ENCODE measurements at regions not wholly inside any gene's neighbourhood (a gene's known extent, or its start where the extent isn't known, plus 50 kb on each side); places are given as distances from the start of the nearest gene placed in this dataset.

DNA sequence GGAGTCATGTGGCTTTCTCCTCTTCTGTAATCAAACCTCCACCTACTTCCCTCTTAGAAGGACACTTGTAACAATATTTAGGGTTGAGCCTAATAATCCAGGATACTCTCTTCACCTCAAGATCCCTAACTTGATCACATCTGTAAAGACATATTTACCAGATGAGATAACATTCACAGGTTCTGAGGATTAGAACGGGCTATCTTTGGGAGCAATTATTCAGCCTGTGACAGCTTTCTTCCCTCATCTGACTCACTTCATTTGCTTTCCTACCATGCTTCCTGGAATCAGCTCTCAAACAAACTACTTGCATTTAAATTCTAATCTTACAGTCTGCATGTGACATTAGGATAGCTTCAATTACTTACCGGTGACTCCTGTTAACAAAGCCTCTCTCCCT lies 133.5 kb upstream of the NDST3 start:
- H4K20me1 ChIP-seq (replicated peaks; ENCODE audit: control insufficient read depth, extremely low read depth, insufficient read depth, low read length): no peaks in the 10 kb centered on the region
- H2AFZ ChIP-seq (ENCODE audit: low read depth, low read length): no peak overlapping the region
- dilution Hi-C loops (cut with MboI; ENCODE audit: extremely low pct_ligation_motif_present, low sequenced_read_pairs): no loop called here
- no peaks in the 10 kb centered on the region for H3K79me2 ChIP-seq (ENCODE audit: control insufficient read depth, insufficient read depth, low read length)
- H3K9ac ChIP-seq (replicated peaks; ENCODE audit: extremely low read depth, insufficient read depth, low read length): no peak overlapping the region
- TF ChIP-seq MYC (IDR thresholded peaks at IDR 0.05; ENCODE audit: low read depth, low read length) (no peak), EZH2 (IDR thresholded peaks at IDR 0.05; ENCODE audit: borderline replicate concordance, low read depth, low read length, severe bottlenecking) (no peak), CTCF (IDR thresholded peaks at IDR 0.05; ENCODE audit: extremely low read depth in 1 of 2, insufficient read depth in 1 of 2, low read depth in 1 of 2, low read length in 2 of 2) (no peak), GATA2 (IDR thresholded peaks at IDR 0.05; ENCODE audit: insufficient read depth, insufficient read length, low read depth, low read length) (no peak), FOS (IDR thresholded peaks at IDR 0.05; ENCODE audit: borderline replicate concordance, insufficient read depth, low read length) (no peak), POLR2AphosphoS5 (IDR thresholded peaks at IDR 0.05; ENCODE audit: insufficient read depth, low read depth, low read length) (no peak), JUN (IDR thresholded peaks at IDR 0.05; ENCODE audit: borderline replicate concordance, insufficient read depth, insufficient read length, low read depth) (no peak), POLR2A (IDR thresholded peaks at IDR 0.05; ENCODE audit: low read depth, low read length) (no peak)
- TF ChIP-seq, protein P1, sequence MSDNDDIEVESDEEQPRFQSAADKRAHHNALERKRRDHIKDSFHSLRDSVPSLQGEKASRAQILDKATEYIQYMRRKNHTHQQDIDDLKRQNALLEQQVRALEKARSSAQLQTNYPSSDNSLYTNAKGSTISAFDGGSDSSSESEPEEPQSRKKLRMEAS (IDR thresholded peaks at IDR 0.05; ENCODE audit: insufficient read depth, insufficient read length): no peak
- intact Hi-C loops (cut with micrococcal nuclease): no loop called here
- no peak overlapping the region for H3K4me2 ChIP-seq (ENCODE audit: insufficient read depth, low read length)
- POLR2A ChIA-PET: no interaction called here
- no peak overlapping the region for H3K27ac ChIP-seq (ENCODE audit: insufficient read depth, low read depth, low read length)
- FAIRE-seq (no peak), DNase-seq (ENCODE audit: low read depth, low spot score) (no peak)
- H3K4me3 ChIP-seq (replicated peaks in 1 of 3; ENCODE audit: insufficient read depth in 1 of 3, low read depth in 1 of 3, low read length in 3 of 3): no peak overlapping the region
- H3K36me3 ChIP-seq (ENCODE audit: control insufficient read depth in 2 of 2, extremely low read depth in 1 of 2, insufficient read depth in 2 of 2, low read length in 2 of 2): no peaks in the 10 kb centered on the region
- no peaks in the 10 kb centered on the region for H3K4me1 ChIP-seq (ENCODE audit: control insufficient read depth, extremely low read depth, insufficient read depth, low read length)
- no peaks in the 10 kb centered on the region for H3K9me1 ChIP-seq (replicated peaks; ENCODE audit: control insufficient read depth, extremely low read depth, insufficient read depth, low read length)
- CTCF ChIA-PET: no interaction called here
- H3K9me3 ChIP-seq (replicated peaks; ENCODE audit: control insufficient read depth, insufficient read depth, low read length): no peaks in the 10 kb centered on the region
- no TSS peak for BruUV-seq (replicated peaks)
- no peaks in the 10 kb centered on the region for H3K27me3 ChIP-seq (ENCODE audit: control insufficient read depth in 2 of 2, insufficient read depth in 2 of 2, low read length in 2 of 2)
